Kidney tubule cell (primary cell): ENCODE measurements at regions not wholly inside any gene's neighbourhood (a gene's known extent, or its start where the extent isn't known, plus 50 kb on each side); places are given as distances from the start of the nearest gene placed in this dataset.
"Not testable (repeated sequence)": the region's sequence is repeated elsewhere in the genome, so short reads cannot be mapped to it uniquely, and the experiment has no call there.

Experiments used
- DNase-seq: peaks from one replicate; pipeline ENCODE4 v3.0.0-alpha.2; 2018; ENCODE audit warnings: low spot score

DNA sequence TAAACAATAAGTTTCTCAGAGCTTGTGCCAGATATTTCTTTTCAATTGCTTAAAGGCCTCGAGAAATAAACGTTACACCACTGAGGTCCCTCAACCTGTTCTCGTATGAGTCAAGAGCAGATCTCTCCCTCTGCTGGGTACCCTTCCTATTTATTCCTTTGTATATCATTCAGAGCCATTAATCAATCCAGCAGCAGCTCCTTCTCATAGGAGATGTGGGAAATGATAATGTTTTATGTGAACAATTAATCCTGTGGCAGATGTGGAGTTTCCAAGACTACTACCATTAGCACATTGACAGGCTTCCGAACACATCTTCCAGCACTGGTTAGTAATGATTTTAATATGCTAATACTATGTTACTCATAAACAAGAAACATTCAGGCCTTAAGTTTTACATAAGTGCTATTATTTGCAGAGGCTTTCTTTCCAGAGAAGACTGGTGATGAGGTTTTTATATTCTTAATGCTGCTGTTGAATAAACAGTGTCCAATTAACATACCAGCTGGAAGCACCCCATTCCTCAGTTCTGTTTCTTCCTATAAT, 196.5 kb downstream of the ZNF608 start:
- DNase-seq, result no peak

DNA sequence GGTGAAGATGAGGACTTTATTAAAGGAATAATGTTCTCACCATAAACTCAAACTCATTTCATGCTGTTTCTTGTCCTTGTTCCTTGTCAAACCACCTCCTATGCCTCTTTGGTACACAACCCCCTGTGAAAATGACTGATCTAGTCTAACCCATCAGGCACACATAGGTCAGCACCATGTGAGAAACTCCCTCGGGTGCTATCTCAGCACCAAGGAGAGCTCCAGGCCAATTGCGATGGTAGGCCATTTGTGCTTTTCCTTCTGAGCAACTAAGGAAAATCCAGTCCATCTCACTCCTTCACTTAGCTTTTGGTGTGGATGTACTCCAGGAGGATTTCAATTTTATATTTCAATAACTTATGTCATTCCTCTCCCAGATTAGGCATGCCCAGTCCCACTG, 199.8 kb downstream of the ZNF608 start:
- DNase-seq, result peak; percentile 33

DNA sequence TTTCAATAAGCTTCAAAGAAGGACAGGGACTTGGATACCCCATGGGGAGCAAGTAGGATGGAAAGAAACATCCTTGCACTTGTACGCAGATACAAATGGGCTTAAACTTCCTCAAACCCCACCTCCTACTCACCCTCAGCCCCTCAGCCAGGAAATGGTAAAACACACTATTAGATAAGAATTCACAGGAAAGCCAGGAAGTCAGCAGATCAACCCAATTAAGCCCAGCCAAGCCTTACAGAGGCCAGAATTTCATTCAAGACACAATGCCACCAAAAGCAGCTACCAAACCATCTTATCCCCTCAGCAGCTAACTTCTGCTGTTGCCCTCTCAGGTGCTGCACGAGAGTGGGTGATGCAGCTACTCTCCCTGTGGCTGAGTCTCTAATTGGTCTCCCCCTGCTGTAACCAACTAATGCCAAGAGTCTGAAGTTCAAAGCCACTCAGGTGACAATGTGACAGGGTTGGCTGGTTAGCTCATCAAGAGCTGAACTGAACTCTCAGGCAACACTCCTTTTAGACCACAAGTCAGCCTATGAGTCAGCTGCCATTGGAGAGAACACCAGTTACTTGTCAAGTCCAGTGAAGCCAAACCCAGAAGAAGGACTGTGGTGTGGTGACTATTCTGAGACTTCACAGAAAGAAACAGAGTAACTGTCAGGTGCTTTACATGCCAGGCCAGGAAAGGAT, 201.9 kb downstream of the ZNF608 start:
- peak; percentile 91 for DNase-seq

- no peak for DNase-seq
Observed at GRCh38 chr5:124538931-124539330, 207.5 kb downstream of the ZNF608 start.

GRCh38 chr5:124538191-124538590, 208.2 kb downstream of the ZNF608 start:
- DNase-seq, result peak; percentile 36

DNA sequence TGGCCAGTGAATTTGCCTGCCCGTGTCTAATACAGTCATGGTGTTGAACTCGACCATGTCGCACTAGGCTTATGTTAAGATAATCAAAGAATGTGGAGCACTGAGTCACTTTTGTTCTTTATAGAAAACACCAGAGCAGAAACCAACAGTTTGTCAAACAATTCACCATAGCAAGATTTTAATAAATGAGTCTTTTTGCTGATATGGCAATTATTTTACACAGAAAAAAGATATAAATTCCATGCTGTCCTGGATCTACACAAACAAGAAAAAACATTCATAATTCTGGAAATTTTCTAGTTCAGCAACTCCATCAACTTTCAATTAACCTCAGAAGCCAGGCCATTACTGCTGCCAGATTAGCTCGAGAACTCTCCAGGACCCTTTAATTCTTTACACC, 208.9 kb downstream of the ZNF608 start:
- DNase-seq, result no peak

- no peak for DNase-seq
Observed at GRCh38 chr5:124537107-124537506, 209.3 kb downstream of the ZNF608 start.

DNA sequence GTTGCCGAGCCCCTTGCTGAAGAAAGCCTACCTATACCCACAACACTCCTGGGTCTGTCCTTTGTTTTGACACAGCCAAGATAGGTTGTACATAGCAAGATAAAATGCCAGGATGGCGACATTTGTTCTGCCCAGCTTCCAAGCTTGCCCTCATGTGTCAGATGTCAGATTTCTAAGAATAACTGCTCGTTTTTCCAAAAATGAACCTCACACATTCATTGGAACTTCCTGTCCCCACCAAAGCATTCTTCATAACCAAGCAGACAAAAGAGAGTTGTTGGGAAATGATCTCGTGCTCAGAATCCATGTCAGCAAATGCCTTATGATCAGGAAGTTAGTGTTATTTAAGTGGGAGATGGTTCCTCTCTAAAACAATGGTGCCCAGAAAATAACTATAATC, 210.1 kb downstream of the ZNF608 start:
- DNase-seq, result peak; percentile 49

DNA sequence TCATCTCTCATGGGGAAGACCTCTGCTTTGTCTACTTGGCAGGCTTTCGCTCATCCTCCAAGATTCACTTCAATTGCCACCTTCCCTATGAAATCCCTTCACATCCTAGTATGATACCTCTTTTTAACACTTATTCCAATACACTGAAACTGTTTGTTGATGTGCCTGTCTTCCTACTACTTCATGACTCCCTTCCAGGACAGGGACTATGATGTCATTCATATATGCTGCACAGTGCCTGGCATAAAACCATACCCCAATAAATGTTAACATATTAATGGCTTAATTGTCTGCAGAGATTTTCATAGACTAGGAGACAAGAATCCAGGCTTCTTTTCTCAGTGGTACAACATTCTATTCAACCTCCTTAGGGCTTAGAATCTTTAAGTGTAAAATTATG, 215.5 kb downstream of the ZNF608 start:
- DNase-seq, result no peak

DNA sequence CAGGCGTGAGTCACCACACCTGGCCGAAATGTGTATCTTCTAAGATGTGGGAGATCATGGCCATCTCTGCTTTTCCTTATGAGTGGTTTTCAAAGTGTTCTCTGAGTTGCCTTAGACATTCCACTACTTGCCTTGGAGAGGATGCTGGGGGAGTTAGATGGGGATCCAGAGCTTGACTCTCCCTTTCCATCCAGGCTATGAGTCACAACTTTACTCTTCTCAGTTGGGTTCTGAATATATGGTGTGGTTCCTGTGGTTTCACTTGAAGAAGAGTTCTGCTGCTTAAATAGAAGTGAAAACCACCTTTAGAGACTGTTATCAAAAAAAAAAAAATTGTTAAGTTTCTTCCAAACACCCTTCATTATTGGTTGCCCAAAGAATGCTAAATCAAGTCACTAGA, 217.6 kb downstream of the ZNF608 start:
- peak; percentile 79 for DNase-seq

DNA sequence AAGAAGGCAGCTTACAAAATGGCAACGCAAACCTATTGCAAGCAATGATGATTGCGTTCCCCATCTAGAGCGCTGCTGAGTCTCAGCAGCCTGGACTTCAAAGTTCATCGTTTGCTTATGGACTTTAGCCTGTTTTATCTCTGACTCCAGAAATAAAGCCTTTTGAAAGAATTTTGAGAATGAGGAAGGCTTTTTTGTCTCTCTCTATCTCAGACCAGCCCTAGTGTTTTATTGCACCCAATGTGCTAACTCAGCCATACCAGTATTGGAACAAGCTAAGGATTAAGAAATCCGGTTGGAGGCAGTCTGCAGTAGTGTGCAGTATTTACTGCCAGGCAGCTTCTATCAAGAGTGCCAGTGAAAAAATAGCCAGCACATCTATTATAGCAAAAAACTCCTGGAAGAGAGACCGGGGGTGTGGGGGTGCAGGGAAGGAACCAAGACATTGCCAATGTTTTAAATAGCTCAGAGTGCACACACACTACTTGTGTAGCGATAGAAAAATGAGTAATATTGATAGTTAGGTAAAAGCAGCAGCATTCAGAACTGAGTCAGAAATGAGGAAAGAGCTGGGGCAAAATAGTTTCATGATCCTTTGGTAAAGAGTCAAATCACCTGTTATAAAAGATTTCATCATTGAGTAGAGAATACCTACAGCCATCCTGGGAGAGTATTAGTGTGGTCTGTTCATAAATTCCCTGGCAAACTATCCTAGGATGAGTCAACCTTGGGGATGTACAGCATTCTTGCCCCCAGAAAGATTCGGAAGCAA, 219.0 kb downstream of the ZNF608 start:
- peak; percentile 90 for DNase-seq

DNA sequence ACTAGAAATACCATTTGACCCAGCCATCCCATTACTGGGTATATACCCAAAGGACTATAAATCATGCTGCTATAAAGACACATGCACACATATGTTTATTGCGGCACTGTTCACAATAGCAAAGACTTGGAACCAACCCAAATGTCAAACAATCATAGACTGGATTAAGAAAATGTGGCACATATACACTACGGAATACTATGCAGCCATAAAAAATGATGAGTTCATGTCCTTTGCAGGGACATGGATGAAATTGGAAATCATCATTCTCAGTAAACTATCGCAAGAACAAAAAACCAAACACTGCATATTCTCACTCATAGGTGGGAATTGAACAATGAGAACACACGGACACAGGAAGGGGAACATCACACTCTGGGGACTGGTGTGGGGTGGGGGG, 220.4 kb downstream of the ZNF608 start:
- not testable (repeated sequence) for DNase-seq

DNA sequence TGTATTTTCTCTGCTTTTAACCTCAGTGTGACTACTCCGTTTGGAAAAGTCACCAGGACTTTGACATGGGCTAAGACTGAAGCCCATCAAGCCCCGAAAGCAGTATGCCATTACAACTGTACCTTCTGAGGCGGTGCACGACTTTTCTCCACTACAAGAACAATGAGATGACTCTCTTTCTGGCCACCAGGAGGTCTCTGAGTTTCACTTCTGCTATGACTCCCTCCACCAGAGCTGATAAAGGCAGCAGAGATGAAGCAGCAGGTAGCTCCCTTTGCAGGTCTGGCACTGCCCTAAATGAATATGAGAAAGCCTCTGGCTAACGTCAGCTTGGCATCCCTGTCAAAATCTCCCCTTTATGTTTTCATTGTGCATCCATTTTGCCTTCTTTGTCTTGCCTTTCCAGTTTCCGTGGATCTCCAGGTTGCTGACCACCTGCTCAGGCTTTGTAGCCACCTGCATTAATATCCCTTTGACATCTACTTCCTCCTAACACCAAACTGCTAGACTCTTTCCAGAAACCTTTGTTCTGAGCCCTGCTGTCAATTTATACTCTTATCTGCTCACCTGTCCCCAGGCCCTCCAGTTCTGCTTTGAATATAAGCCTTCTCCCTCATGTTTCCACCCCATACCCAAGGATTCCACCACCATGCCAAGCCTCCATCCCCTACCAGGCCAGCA, 221.7 kb downstream of the ZNF608 start:
- DNase-seq, result no peak

DNA sequence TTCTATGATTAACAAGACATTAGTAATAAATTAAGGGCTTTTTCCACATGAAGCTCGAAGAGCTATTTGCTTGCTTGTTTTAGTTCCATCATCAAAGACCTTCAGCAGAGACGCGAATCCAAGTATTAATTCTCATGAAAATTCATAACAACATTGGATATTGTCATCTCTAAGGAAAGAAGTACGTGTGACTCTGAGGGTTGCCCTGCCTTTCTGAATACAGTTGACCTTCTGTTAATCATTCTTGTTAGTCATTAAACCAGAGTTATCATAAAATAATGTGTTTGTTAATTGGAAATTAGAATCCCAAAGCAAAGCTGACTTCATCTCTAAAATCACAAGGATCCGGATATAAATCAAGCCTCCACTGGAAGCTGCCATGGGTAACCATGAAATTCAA, 222.5 kb downstream of the ZNF608 start:
- DNase-seq, result no peak

- DNase-seq, result no peak
Observed at GRCh38 chr5:124522992-124523391, 223.4 kb downstream of the ZNF608 start.

DNA sequence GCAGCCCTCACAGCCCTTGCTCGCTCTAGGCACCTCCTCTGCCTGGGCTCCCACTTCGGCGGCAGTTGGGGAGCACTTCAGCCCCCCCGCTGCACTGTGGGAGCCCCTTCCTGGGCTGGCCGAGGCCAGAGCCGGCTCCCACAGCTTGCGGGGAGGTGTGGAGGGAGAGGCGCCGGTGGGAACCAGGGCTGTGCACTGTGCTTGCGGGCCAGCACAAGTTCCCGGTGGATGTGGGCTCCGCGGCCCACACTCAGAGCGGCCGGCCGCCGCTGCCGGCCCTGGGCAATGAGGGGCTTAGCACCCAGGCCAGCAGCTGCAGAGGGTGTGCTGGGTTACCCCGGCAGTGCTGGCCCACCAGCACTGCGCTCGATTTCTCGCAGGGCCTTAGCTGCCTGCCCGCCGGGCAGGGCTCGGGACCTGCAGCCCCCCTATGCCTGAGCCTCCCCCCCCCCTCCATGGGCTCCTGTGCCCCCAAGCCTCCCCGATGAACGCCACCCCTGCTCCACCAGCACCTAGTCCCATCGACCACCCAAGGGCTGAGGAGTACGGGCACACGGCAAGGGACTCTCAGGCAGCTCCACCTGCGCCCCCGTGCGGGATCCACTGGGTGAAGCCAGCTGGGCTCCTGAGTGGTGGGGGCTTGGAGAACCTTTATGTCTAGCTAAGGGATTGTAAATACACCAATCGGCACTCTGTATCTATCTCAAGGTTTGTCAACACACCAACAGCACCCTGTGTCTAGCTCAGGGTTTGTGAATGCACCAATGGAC, 224.8 kb downstream of the ZNF608 start:
- DNase-seq, result no peak

DNA sequence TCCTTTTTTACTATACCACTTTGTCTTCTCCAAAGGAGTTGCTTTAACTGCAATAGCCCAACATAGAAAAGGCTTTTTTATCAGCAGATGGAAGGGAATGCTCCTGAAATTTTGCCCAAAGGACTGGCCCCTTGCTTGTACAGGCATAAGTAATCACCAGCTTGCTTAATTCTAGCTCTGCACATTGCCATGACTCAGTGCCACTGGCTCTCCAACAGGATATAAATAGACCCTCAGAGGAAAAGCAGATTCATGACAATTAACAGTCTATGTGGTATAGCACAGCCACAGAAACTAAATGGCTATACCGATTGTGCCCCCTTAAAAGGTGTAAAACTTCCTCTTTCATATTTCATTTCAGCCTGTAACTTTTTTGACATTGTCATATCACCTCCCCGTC, 227.0 kb downstream of the ZNF608 start:
- DNase-seq, result peak; percentile 64

DNA sequence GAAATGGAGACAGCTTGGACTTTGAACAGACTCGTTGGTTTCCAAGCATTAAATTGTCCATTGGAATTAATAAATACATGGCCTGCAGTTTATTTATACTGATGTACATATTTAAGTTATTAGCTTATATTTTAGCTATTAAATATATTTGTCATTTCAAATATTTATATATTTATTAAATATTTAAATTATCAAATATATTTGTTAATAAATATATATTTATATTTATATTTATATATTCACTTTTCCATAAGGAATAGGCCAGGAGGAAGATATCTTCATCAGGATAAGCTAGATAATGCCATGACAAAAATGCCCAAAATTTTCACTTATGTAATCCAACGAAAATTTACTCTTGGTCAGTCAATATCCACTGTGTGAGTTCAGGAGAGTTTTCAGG, 229.9 kb downstream of the ZNF608 start:
- no peak for DNase-seq

DNA sequence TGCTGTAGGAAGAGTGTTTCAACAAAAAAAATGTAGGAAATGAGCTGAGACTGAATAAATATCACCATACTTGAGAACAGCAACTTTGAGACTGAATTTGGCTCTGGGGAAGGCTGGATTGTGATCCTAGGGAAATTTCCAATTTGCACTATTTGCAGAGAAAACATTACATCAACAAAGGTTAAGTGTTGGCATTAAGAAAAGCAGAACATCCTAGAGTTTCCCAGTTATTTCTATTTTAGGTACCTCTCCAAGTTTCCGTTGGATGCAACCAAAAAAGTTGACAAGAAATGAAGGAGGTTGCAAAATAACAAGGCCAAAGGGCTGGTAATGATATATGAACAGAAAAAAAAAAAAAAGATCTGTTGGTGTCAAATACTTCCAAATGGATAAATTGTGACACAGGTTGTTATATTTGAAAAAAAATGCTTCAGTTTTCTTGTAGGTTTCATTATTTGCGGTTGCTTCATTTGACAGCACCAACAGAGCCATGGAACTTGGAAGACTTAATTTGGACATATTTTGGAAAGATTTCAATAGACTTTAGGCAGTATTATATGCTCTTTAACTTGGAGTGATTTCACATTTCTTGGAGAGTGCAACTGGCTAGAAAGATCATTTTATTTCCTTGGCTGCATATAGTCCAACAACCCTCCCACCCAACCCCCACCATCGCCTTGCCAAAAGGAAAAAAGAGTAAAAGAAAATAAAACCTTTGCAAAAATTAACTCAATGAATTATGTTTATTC, 230.8 kb downstream of the ZNF608 start:
- DNase-seq, result no peak

- no peak for DNase-seq
Observed at GRCh38 chr5:124514956-124515355, 231.5 kb downstream of the ZNF608 start.

DNA sequence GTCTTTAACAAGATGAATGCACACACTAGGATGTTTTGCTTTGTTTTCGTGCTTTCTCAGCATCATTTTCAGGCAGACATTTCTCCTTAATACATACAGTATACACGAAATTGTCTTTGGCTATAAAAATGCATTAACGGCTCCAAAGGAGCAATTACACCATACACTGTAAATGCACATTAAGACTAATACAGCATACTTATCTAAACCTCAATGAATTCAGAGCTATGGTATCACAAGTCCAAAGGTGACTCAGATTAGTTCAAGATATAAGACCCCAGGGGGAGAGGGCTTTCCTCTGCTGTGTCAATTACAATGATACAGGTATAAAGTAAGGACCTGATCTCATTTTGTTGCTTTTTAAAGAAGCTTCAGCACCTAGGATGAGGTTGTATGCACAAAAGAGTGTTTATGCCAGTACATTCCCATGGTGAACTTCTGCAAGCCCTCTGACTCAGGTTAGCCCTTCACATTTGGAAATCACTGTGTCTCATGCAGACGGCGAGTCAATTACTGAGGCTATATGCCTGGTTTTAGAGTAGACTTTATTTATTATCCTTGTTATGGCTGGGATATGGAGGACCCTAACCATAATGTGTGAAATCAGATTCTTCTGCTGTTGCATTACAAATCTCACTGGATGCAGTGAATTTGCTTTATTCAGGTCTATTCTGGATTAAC, 233.3 kb downstream of the ZNF608 start:
- peak; percentile 50 for DNase-seq
